CD14-positive monocyte (primary cell): ENCODE measurements at regions not wholly inside any gene's neighbourhood (a gene's known extent, or its start where the extent isn't known, plus 50 kb on each side); places are given as distances from the start of the nearest gene placed in this dataset.

Experiments used
- DNase-seq, 3 donors: peaks; one replicate each; pipeline ENCODE4 v3.0.0-alpha.2; 2011 to 2022
- H2AFZ ChIP-seq: 2 replicates; pipeline ENCODE4 v1.6.0; 2012; ENCODE audit warnings: mild to moderate bottlenecking, low read depth, low read length, inconsistent platforms; ENCODE audit not compliant: insufficient read depth, poor library complexity, severe bottlenecking
- H3K27ac ChIP-seq, 2 donors: 1 replicate in 1 of 2; 2 replicates in 1 of 2; pipeline ENCODE4 v1.5.1; 2012 to 2013; ENCODE audit warnings: low read length in 2 of 2, control low read depth in 1 of 2, inconsistent platforms in 1 of 2, low read depth in 1 of 2, mild to moderate bottlenecking in 1 of 2
- H3K27me3 ChIP-seq, 2 donors: one replicate each; pipeline versions ENCODE4 v1.6.0 to v1.6.1; 2011 to 2013; ENCODE audit warnings: low read length in 2 of 2; ENCODE audit not compliant: control insufficient read depth in 2 of 2, insufficient read depth in 2 of 2
- H3K36me3 ChIP-seq, 2 donors: replicated peaks in 1 of 2; 1 replicate in 1 of 2; 2 replicates in 1 of 2; pipeline versions ENCODE4 v1.5.1 to v1.6.1; 2012 to 2013; ENCODE audit warnings: low read length in 2 of 2, control low read depth in 1 of 2, inconsistent platforms in 1 of 2, mild to moderate bottlenecking in 1 of 2; ENCODE audit not compliant: insufficient read depth in 2 of 2, control insufficient read depth in 1 of 2
- H3K4me1 ChIP-seq, 2 donors: 1 replicate in 1 of 2; 2 replicates in 1 of 2; pipeline versions ENCODE4 v1.5.1 to v1.6.1; 2012 to 2013; ENCODE audit warnings: low read length in 2 of 2, control low read depth in 1 of 2, inconsistent platforms in 1 of 2, mild to moderate bottlenecking in 1 of 2, moderate library complexity in 1 of 2; ENCODE audit not compliant: insufficient read depth in 2 of 2, control insufficient read depth in 1 of 2
- H3K4me2 ChIP-seq: replicated peaks from 2 replicates; pipeline ENCODE3; 2012; ENCODE audit warnings: low read length, moderate library complexity, mild to moderate bottlenecking; ENCODE audit not compliant: poor library complexity, severe bottlenecking; ENCODE audit errors: extremely low read depth
- H3K4me3 ChIP-seq, 3 experiments: fragments of 200-600 bp in 1 of 3; sonication (generic) in 1 of 3; replicated peaks in 1 of 3; 1 replicate in 2 of 3; 2 replicates in 1 of 3; pipeline ENCODE4 v1.5.1; 2011 to 2013; ENCODE audit warnings: low read length in 3 of 3, mild to moderate bottlenecking in 3 of 3, control low read depth in 2 of 3, low read depth in 2 of 3, inconsistent platforms in 1 of 3, moderate library complexity in 1 of 3
- H3K79me2 ChIP-seq: 2 replicates; pipeline ENCODE4 v1.6.0; 2012; ENCODE audit warnings: mild to moderate bottlenecking, control low read depth, inconsistent platforms, low read length, moderate library complexity; ENCODE audit not compliant: insufficient read depth
- H3K9ac ChIP-seq: 2 replicates; pipeline ENCODE4 v1.6.0; 2017; ENCODE audit warnings: low read length, mild to moderate bottlenecking; ENCODE audit not compliant: insufficient read depth, poor library complexity, severe bottlenecking
- H3K9me3 ChIP-seq, 2 donors: replicated peaks in 1 of 2; 1 replicate in 1 of 2; 2 replicates in 1 of 2; pipeline versions ENCODE4 v1.5.1 to v1.6.1; 2012 to 2013; ENCODE audit warnings: low read length in 2 of 2, control low read depth in 1 of 2; ENCODE audit not compliant: control insufficient read depth in 1 of 2, insufficient read depth in 1 of 2
- H4K20me1 ChIP-seq: 2 replicates; pipeline ENCODE4 v1.6.0; 2012; ENCODE audit warnings: mild to moderate bottlenecking, low read length, control low read depth, moderate library complexity; ENCODE audit not compliant: insufficient read depth
- H3K27ac Mint-ChIP-seq, 7 donors: one replicate each; pipeline ENCODE4 v1.8.0; 2020; ENCODE audit warnings: mild to moderate bottlenecking in 7 of 7, mixed read lengths in 7 of 7, moderate library complexity in 6 of 7, inconsistent platforms in 2 of 7
- H3K27me3 Mint-ChIP-seq, 3 donors: one replicate each; pipeline ENCODE4 v1.8.0; 2021 to 2022; ENCODE audit warnings: low read depth in 3 of 3, mild to moderate bottlenecking in 3 of 3, mixed read lengths in 3 of 3, moderate library complexity in 3 of 3, inconsistent platforms in 1 of 3
- H3K36me3 Mint-ChIP-seq, 2 donors: one replicate each; pipeline ENCODE4 v1.8.0; 2020; ENCODE audit warnings: mixed read lengths in 2 of 2, inconsistent platforms in 1 of 2, mild to moderate bottlenecking in 1 of 2
- H3K4me1 Mint-ChIP-seq: one replicate; pipeline ENCODE4 v1.8.0; 2020; ENCODE audit warnings: mild to moderate bottlenecking, mixed read lengths
- H3K4me3 Mint-ChIP-seq, 2 donors: one replicate each; pipeline ENCODE4 v1.8.0; 2020; ENCODE audit warnings: mild to moderate bottlenecking in 2 of 2, mixed read lengths in 2 of 2, moderate library complexity in 1 of 2
- H3K9me3 Mint-ChIP-seq, 7 donors: one replicate each; pipeline ENCODE4 v1.8.0; 2020 to 2022; ENCODE audit warnings: mixed read lengths in 7 of 7, mild to moderate bottlenecking in 6 of 7, moderate library complexity in 6 of 7, inconsistent platforms in 2 of 7
- CTCF ChIP-seq: fragments of 200-600 bp; IDR thresholded peaks from one replicate; pipeline ENCODE4 v1.8.0; 2022; ENCODE audit warnings: antibody characterized with exemption, mild to moderate bottlenecking
- WGBS: methylation state at CpG from one replicate; pipeline ENCODE4 v1.1.5; 2013; ENCODE audit warnings: missing lambda C conversion rate; ENCODE audit not compliant: insufficient coverage; 5-methylcytosine and 5-hydroxymethylcytosine counted together
- intact Hi-C, 2 donors: fragments of 100-400 bp; cut with micrococcal nuclease; formaldehyde crosslinking; loops; one replicate each; pipeline versions ENCODE4 v1.15.0 to v1.15.1; 2023

GRCh38 chr9:118630931-118631595, 738.2 kb downstream of the BRINP1 start:
- H3K27ac ChIP-seq = no peak overlapping the region
- H3K27me3 Mint-ChIP-seq = no peaks in the 10 kb centered on the region
- no peaks in the 10 kb centered on the region for H3K4me1 Mint-ChIP-seq
- H3K9ac ChIP-seq = no peak overlapping the region
- H3K36me3 ChIP-seq = no peaks in the 10 kb centered on the region
- no peak overlapping the region for H3K4me3 Mint-ChIP-seq
- no peak for DNase-seq
- no peak overlapping the region for H3K27ac Mint-ChIP-seq
- H4K20me1 ChIP-seq = no peaks in the 10 kb centered on the region
- peaks cover 1 to 7% (median 2%) of the 10 kb centered on the region in 7 donors for H3K9me3 Mint-ChIP-seq
- no peaks in the 10 kb centered on the region for H3K79me2 ChIP-seq
- TF ChIP-seq CTCF = no peak
- no peak overlapping the region for H3K4me2 ChIP-seq
- peaks cover 0 to 3% of the 10 kb centered on the region in 2 donors for H3K9me3 ChIP-seq
- H2AFZ ChIP-seq = no peak overlapping the region
- WGBS = no CpG with 5 or more reads among the region's 2 CpGs
- no peak overlapping the region for H3K4me3 ChIP-seq
- H3K4me1 ChIP-seq = no peaks in the 10 kb centered on the region
- intact Hi-C loops = no loop called here
- H3K27me3 ChIP-seq = no peaks in the 10 kb centered on the region
- no peaks in the 10 kb centered on the region for H3K36me3 Mint-ChIP-seq

- Mint-ChIP-seq H3K4me3 (no peak overlapping the region), H3K27me3 (no peaks in the 10 kb centered on the region), H3K9me3 (peaks cover 1 to 7% (median 2%) of the 10 kb centered on the region in 7 donors), H3K36me3 (no peaks in the 10 kb centered on the region), H3K27ac (no peak overlapping the region), H3K4me1 (no peaks in the 10 kb centered on the region)
- DNase-seq = no peak
- no peak overlapping the region for H3K4me3 ChIP-seq
- no CpG with 5 or more reads among the region's 4 CpGs for WGBS
- no peaks in the 10 kb centered on the region for H4K20me1 ChIP-seq
- H3K9ac ChIP-seq = no peak overlapping the region
- no peaks in the 10 kb centered on the region for H3K79me2 ChIP-seq
- peaks cover 0 to 3% of the 10 kb centered on the region in 2 donors for H3K9me3 ChIP-seq
- TF ChIP-seq CTCF = no peak
- H3K4me1 ChIP-seq = no peaks in the 10 kb centered on the region
- intact Hi-C loops = no loop called here
- H3K4me2 ChIP-seq = no peak overlapping the region
- no peak overlapping the region for H2AFZ ChIP-seq
- H3K27ac ChIP-seq = no peak overlapping the region
- H3K27me3 ChIP-seq = no peaks in the 10 kb centered on the region
- no peaks in the 10 kb centered on the region for H3K36me3 ChIP-seq
Measured at GRCh38 chr9:118631956-118632355, 737.3 kb downstream of the BRINP1 start.
